Kidney epithelial cell (primary cell): ENCODE measurements at regions not wholly inside any gene's neighbourhood (a gene's known extent, or its start where the extent isn't known, plus 50 kb on each side); places are given as distances from the start of the nearest gene placed in this dataset.

Experiments used
- DNase-seq: peaks from one replicate; pipeline ENCODE4 v3.0.0-alpha.2; 2010; ENCODE audit warnings: low read depth
- H3K27me3 ChIP-seq: 2 replicates; pipeline ENCODE4 v1.6.0; 2011; ENCODE audit warnings: low read length; ENCODE audit not compliant: control insufficient read depth, insufficient read depth
- H3K36me3 ChIP-seq: 2 replicates; pipeline ENCODE4 v1.5.1; 2011; ENCODE audit warnings: low read length; ENCODE audit not compliant: control insufficient read depth, insufficient read depth
- H3K4me3 ChIP-seq: 2 replicates; pipeline ENCODE4 v1.5.1; 2011; ENCODE audit warnings: low read depth, mild to moderate bottlenecking, control low read depth, low read length
- TF ChIP-seq, protein P1 (sequence below): IDR thresholded peaks from 2 replicates; pipeline ENCODE4 v1.5.1; 2011; ENCODE audit warnings: mild to moderate bottlenecking, moderate library complexity, low read length, control low read depth, inconsistent platforms; ENCODE audit not compliant: insufficient read depth, poor library complexity, severe bottlenecking

DNA sequence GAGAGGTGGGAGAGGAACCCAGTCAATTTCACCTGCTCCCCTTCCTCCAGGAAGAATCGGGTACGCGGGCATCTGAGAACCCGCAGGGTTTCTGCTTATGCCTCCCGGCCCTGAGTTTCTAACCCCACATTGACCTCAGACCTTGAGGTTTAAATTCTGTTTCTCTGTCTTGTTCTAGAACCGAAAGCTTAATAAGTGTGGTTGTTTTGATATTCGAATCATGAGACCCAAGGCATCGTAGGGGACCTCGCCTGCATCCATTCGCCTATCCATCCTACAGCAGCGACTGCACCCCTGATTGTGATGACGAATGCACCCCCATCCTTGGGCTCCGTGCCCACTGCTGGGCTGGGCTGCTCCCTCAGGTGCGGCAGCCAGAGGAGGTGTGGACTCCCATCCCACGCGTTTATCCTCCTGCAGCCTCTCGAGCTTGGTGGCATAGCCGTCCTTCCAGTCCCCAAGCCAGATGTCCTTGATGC, 80.8 kb upstream of the IER5L start:
- peaks cover 9% of the 10 kb centered on the region for H3K27me3 ChIP-seq
- no peak for DNase-seq
- H3K4me3 ChIP-seq: peak overlapping the region; percentile 15
- TF ChIP-seq, protein P1, sequence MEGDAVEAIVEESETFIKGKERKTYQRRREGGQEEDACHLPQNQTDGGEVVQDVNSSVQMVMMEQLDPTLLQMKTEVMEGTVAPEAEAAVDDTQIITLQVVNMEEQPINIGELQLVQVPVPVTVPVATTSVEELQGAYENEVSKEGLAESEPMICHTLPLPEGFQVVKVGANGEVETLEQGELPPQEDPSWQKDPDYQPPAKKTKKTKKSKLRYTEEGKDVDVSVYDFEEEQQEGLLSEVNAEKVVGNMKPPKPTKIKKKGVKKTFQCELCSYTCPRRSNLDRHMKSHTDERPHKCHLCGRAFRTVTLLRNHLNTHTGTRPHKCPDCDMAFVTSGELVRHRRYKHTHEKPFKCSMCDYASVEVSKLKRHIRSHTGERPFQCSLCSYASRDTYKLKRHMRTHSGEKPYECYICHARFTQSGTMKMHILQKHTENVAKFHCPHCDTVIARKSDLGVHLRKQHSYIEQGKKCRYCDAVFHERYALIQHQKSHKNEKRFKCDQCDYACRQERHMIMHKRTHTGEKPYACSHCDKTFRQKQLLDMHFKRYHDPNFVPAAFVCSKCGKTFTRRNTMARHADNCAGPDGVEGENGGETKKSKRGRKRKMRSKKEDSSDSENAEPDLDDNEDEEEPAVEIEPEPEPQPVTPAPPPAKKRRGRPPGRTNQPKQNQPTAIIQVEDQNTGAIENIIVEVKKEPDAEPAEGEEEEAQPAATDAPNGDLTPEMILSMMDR: no peak
- H3K36me3 ChIP-seq: no peaks in the 10 kb centered on the region

DNA sequence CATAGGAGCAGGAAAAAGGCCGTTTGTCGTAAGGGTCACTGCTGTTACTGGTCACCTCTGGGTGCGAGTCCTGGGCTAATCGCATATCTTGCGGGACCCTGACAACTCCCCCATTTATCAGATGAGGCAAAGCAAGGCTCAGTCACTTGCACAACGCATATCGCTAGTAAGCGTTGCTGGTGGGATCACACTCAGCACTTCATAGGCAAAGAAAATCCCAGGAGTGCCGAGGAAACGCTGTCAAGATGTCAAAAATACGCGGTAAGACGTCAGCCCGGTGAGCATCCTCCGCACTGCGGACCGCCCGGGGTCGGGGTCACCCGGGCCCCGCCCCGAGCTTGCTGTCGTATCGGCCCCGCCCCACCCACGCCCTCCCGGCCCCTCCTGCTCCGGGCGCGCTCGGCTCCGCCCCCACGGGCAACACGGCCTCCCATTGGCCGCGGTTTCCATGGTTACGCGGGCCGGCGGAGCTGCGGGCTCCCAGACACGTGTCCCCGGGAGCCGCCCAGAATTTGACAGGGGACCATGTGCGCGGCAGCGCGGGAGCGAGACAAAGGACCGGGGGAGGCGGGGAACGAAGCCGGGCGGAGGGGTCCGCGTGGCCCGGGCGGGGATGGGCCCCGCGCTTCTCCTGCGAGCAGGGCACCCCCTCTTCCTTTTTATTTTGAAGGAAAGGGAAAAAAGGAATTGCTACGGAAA, 80.2 kb upstream of the IER5L start:
- Histone ChIP-seq H3K36me3 (no peaks in the 10 kb centered on the region), H3K4me3 (peak overlapping the region; percentile 15), H3K27me3 (peaks cover 11% of the 10 kb centered on the region)
- peak; percentile 53 for DNase-seq
- TF ChIP-seq, protein P1: no peak

DNA sequence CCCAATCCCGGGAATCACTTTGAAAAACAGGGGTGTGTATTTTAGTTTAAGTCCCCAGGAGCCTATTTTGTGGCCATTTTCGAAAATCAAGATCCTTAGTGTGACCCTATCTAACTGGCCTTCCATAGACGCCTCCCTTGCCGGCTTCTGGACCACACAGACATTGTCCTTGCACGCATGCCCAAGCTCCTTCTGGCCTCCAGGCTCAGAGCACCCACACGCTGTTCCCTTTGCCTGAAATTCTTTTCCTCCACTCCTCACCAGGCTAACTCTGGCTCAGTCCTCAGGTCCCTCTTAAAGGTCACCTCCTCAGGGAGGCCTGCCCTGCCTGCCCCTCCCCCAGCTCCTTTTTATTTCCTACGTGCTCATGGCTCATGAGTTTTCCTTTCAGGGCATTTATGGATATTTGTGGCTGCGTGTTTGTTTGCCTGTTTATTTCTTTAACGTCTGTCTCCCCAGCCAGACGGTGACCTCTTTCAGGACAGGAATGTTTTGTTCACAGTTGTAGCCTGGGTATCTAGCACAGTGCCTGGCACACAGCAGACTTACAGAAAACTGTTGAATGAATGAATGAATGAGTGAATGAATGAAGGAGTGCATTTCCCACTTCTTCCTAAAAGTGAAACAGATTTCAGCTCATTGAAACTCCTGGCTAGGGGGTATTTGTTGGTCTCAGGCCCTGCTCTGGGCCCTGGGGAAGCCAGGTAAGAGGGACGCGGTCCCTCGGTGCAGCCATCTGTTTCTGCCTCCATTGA, 79.1 kb upstream of the IER5L start:
- no peak for DNase-seq
- TF ChIP-seq, protein P1: no peak
- Histone ChIP-seq H3K36me3 (no peaks in the 10 kb centered on the region), H3K4me3 (no peak overlapping the region), H3K27me3 (peaks cover 11% of the 10 kb centered on the region)

DNA sequence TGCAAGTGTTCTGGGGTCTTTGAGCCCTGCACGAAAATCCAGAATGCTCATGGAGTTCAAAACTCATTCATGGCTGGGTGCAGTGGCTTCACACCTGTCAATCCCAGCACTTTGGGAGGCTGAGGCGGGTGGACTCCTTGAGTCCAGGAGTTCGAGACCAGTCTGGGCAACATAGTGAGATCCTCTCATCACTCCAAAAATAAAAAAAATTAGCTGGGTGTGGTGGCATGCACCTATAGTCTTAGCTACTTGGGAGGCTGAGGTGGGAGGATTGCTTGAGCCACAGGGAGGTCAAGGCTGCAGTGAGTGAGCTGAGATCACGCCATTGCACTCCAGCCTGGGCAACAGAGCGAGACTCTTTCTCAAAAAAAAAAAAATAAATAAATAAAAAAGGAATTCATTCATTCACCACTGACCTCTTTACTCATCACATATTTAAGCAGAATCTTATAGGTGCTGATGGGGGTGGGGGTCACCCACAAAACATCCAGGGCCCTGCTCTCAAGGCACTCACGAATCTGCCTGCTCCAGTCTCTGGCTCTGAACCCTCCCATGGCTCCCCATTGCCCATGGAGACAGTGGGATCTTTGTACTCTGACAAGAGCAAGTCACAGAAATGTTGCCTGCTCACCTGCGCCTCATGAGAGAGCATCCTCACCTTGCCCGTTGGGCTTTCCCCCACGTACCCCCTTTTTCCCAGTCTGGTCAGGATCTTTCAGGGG, 76.7 kb upstream of the IER5L start:
- no peak for DNase-seq
- H3K4me3 ChIP-seq: no peak overlapping the region

DNA sequence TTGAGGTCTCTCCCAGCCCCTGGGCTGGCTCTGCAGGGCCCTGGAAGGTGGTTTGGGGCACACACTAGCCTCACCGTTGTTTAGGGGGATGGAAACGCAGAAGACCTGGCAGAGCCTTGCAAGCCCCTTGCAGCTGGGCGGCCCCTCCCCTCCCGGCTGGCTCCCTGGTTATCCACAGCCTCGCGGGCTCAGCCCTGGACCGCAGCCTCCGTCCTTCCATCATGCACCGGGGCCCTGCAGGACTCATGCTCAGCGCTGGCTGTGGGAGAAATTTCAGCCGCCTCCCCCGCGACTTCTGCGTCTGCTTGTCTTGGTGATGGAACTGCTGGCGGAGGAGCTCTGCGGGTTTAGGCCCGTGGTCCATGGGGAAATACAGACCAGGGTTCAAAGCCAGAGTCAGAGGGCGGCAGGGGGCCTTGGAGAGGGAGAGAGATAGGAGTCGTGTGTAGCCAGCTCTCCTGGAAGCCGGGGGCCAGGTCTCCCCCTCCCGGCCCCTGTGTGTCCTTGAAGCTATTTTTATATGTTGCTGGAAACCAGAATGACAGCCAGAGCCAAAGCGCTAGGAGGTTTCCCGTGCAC, 75.8 kb upstream of the IER5L start:
- no peak overlapping the region for H3K4me3 ChIP-seq
- DNase-seq: no peak
- H3K27me3 ChIP-seq: peaks cover 8% of the 10 kb centered on the region
- no peaks in the 10 kb centered on the region for H3K36me3 ChIP-seq
- TF ChIP-seq, protein P1: no peak

More for the DNA sequence above, 76.7 kb upstream of the IER5L start:
- TF ChIP-seq, protein P1: no peak
- Histone ChIP-seq H3K36me3 (no peaks in the 10 kb centered on the region), H3K27me3 (peaks cover 11% of the 10 kb centered on the region)
